ENCODE measurements at regions not wholly inside any gene's neighbourhood (a gene's known extent, or its start where the extent isn't known, plus 50 kb on each side); places are given as distances from the start of the nearest gene placed in this dataset.

DNA sequence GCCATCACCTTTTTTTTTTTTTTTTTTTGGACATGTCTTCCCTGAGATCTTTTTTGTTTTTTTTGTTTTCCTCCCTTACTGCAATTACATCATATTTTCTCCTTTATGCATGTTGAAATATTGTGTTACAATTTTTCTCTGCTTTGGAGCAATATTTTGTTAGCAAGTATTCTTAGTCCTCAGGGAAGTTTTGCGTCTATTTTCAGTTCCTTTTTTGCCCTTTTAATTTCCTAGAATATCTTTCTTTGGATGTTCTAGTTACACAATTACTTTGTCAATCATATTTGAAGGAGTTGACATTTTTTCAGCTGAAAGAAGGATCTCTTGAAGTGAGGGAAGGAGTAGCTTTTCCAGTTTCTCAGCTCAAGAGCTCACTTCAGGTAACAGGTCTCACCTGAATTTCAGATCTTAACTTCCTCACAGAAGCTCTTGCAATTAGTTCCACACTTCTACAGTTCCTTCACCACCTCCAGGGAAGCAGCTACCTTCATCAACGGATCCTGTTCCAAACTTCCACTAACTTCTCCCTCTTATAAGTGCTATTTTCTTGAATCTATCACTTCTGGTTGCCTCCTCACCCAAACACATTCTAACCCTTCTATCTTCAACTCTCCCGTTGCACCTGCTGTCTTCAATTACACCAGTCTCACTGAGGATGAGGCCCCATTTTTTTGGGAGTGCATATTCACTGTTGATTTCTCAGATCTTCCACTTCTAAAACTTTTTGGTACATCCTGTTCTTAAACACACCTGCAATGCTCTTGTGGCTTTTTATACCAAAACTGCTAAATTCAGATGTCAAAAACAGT is 57.8 kb upstream of the CPOX start:
- Histone ChIP-seq H3K4me3 (no peak overlapping the region), H3K27ac (no peak overlapping the region), H3K36me3 (replicated peaks in 1 of 2) (no peaks in the 10 kb centered on the region), H3K4me1 (replicated peaks in 1 of 2) (no peaks in the 10 kb centered on the region), H3K9me3 (replicated peaks in 1 of 3) (no peaks in the 10 kb centered on the region), H3K27me3 (no peaks in the 10 kb centered on the region)
- TF ChIP-seq, protein P1, sequence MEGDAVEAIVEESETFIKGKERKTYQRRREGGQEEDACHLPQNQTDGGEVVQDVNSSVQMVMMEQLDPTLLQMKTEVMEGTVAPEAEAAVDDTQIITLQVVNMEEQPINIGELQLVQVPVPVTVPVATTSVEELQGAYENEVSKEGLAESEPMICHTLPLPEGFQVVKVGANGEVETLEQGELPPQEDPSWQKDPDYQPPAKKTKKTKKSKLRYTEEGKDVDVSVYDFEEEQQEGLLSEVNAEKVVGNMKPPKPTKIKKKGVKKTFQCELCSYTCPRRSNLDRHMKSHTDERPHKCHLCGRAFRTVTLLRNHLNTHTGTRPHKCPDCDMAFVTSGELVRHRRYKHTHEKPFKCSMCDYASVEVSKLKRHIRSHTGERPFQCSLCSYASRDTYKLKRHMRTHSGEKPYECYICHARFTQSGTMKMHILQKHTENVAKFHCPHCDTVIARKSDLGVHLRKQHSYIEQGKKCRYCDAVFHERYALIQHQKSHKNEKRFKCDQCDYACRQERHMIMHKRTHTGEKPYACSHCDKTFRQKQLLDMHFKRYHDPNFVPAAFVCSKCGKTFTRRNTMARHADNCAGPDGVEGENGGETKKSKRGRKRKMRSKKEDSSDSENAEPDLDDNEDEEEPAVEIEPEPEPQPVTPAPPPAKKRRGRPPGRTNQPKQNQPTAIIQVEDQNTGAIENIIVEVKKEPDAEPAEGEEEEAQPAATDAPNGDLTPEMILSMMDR (IDR thresholded peaks at IDR 0.05), result no peak
- TF ChIP-seq POLR2A (IDR thresholded peaks at IDR 0.05), result no peak
- intact Hi-C loops (cut with DNase I), result no loop called here
- DNase-seq, result no peak
- WGBS, 4 donors, result 73 to 85% (median 80%) methylated on average over 3 of the region's 3 CpGs

DNA sequence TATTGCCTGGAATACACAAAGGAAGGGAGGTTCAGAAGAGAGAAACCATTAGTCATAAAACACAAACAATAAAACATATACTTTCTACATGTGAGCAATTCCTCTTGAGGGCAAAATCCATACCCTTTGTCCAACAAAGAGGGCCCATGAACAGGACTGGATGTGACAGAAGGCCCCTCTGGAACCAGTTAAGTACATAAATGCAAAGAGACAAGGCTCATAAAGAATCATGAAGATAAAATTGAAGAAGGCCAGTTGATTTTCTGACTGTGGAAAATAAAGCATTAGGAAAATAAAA is 58.3 kb upstream of the CPOX start:
- no peaks in the 10 kb centered on the region for H3K9me3 ChIP-seq (replicated peaks in 1 of 3)
- H3K27me3 ChIP-seq, result no peaks in the 10 kb centered on the region
- H3K36me3 ChIP-seq (replicated peaks in 1 of 2), result no peaks in the 10 kb centered on the region
- intact Hi-C loops (cut with DNase I), result no loop called here
- H3K4me3 ChIP-seq, result no peak overlapping the region
- no peak for DNase-seq
- no peak overlapping the region for H3K27ac ChIP-seq
- H3K4me1 ChIP-seq (replicated peaks in 1 of 2), result no peaks in the 10 kb centered on the region
- TF ChIP-seq, protein P1 (IDR thresholded peaks at IDR 0.05), result no peak
- no peak for TF ChIP-seq POLR2A (IDR thresholded peaks at IDR 0.05)

DNA sequence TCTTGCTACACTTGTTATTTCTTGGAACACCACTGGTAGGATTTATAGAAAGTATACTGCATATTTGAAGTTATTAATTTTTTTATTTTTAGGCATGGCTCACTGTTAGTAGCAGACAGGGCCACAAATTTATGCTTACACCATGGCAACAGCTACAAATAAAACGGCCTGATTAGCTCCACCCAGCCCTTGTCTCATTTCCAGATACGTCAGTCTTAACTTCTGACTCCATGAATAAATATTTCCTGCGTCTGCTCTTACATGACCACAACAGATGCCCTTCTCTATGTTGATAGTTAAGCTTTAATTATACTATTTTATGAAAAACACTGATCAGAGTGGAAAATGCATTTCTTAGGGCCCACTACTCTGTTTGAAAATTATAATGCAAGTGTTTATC is 62.3 kb upstream of the CPOX start:
- 61 to 79% (median 76%) methylated on average over 3 of the region's 3 CpGs for WGBS, 4 donors

DNA sequence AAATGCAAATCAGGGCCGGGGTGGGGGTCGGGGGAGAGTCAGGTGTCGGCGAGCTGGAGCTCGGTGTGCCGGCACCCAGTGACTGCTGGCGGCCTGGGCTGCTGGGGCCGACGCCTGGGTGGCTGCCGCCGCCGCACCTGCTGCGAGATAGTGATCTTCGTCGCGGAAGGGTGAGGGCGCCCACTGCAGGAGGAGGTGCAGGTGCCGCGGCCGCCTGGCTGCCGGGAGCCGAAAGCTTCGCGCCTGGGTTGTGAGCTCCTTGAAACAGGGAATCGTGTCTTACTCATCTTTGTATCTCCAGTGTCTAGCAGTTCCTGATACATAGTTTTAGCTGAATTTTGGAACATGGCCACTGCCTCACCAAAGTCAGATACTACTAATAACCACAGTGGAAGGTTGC is 64.0 kb upstream of the CPOX start:
- no peak for DNase-seq
- intact Hi-C loops (cut with DNase I), result no loop called here
- H3K27me3 ChIP-seq, result no peaks in the 10 kb centered on the region
- no peak overlapping the region for H3K27ac ChIP-seq
- H3K4me1 ChIP-seq (replicated peaks in 1 of 2), result no peaks in the 10 kb centered on the region
- no peaks in the 10 kb centered on the region for H3K36me3 ChIP-seq (replicated peaks in 1 of 2)
- no peaks in the 10 kb centered on the region for H3K9me3 ChIP-seq (replicated peaks in 1 of 3)
- TF ChIP-seq, protein P1 (IDR thresholded peaks at IDR 0.05), result no peak
- TF ChIP-seq POLR2A (IDR thresholded peaks at IDR 0.05), result no peak
- peak overlapping the region in 1 of 4 donors; percentile 28 for H3K4me3 ChIP-seq
- 9 to 21% (median 11%) methylated on average over 10 to 25 of the region's 25 CpGs for WGBS, 4 donors

More for the DNA sequence above, 62.3 kb upstream of the CPOX start:
- Histone ChIP-seq H3K27ac (no peak overlapping the region), H3K36me3 (replicated peaks in 1 of 2) (no peaks in the 10 kb centered on the region), H3K27me3 (no peaks in the 10 kb centered on the region), H3K9me3 (replicated peaks in 1 of 3) (no peaks in the 10 kb centered on the region), H3K4me1 (replicated peaks in 1 of 2) (no peaks in the 10 kb centered on the region), H3K4me3 (no peak overlapping the region)
- intact Hi-C loops (cut with DNase I), result no loop called here
- TF ChIP-seq, protein P1 (IDR thresholded peaks at IDR 0.05), result no peak
- TF ChIP-seq POLR2A (IDR thresholded peaks at IDR 0.05), result no peak
- no peak for DNase-seq

All from adrenal gland (tissue), 9 donors.